HFFc6 (cell line): ENCODE measurements at regions not wholly inside any gene's neighbourhood (a gene's known extent, or its start where the extent isn't known, plus 50 kb on each side); places are given as distances from the start of the nearest gene placed in this dataset.
A peak's percentile ranks its signal among the peaks of the same experiment; 100 is the strongest.

Experiments
- DNase-seq: peaks from one replicate; pipeline ENCODE4 v3.0.0-alpha.2; 2018
- H3K27ac Mint-ChIP-seq: 2 replicates; pipeline ENCODE4 v1.8.0; 2020; ENCODE audit warnings: mild to moderate bottlenecking, mixed read lengths
- H3K27me3 Mint-ChIP-seq: 2 replicates; pipeline ENCODE4 v1.8.0; 2021; ENCODE audit warnings: mild to moderate bottlenecking, moderate library complexity, mixed read lengths; ENCODE audit not compliant: insufficient read depth
- H3K36me3 Mint-ChIP-seq: 2 replicates; pipeline ENCODE4 v1.8.0; 2021; ENCODE audit warnings: low read depth, mixed read lengths
- H3K4me1 Mint-ChIP-seq: 2 replicates; pipeline ENCODE4 v1.8.0; 2020; ENCODE audit warnings: low read depth, mixed read lengths
- H3K4me3 Mint-ChIP-seq: 2 replicates; pipeline ENCODE4 v1.8.0; 2020; ENCODE audit warnings: mild to moderate bottlenecking, moderate library complexity, mixed read lengths
- H3K9me3 Mint-ChIP-seq: 2 replicates; pipeline ENCODE4 v1.8.0; 2020; ENCODE audit warnings: mild to moderate bottlenecking, mixed read lengths
- TF ChIP-seq, protein P1 (sequence below): fragments of 200-600 bp; sonication (generic); IDR thresholded peaks from 2 replicates; pipeline ENCODE4 v1.5.0; 2021; ENCODE audit warnings: antibody characterized with exemption, mild to moderate bottlenecking

DNA sequence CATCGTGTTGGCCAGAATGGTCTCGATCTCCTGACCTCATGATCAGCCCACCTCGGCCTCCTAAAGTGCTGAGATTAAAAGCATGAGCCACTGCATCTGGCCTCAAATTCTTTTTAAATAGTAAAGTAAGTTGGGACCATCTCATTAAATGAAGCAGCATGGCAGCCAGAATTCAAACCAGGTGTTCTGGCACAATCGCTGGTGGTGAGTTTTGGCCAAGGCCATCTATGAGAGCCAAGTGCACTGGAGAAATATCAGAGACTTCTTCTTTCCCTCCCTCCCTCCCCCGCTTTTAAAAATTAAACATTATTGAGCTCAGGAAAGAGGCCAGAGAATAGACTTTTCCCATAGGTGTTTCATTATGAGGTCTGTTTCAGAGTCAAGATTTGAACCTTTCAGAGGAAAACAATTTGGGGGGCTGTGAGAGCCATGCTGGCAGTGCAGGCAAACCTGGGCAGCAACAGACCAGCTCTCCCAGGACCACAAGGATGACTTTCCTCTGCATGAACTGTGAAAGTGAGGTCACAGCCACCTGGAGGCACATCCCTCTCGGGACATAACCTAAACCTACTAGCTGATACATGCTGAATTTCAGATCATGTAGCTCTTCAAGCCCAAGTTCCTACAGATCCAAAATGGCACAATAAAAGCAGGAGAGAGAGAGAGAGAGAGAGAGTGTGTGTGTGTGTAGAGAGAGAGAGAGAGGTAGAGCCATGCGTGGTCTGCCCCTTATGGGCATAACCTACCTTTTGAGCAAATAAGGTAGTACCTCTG is 94.6 kb upstream of the DMRT1 start:
- TF ChIP-seq, protein P1, sequence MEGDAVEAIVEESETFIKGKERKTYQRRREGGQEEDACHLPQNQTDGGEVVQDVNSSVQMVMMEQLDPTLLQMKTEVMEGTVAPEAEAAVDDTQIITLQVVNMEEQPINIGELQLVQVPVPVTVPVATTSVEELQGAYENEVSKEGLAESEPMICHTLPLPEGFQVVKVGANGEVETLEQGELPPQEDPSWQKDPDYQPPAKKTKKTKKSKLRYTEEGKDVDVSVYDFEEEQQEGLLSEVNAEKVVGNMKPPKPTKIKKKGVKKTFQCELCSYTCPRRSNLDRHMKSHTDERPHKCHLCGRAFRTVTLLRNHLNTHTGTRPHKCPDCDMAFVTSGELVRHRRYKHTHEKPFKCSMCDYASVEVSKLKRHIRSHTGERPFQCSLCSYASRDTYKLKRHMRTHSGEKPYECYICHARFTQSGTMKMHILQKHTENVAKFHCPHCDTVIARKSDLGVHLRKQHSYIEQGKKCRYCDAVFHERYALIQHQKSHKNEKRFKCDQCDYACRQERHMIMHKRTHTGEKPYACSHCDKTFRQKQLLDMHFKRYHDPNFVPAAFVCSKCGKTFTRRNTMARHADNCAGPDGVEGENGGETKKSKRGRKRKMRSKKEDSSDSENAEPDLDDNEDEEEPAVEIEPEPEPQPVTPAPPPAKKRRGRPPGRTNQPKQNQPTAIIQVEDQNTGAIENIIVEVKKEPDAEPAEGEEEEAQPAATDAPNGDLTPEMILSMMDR: no peak
- peaks cover 3% of the 10 kb centered on the region for H3K27me3 Mint-ChIP-seq
- H3K4me1 Mint-ChIP-seq: peaks cover 46% of the 10 kb centered on the region
- no peaks in the 10 kb centered on the region for H3K9me3 Mint-ChIP-seq
- peak overlapping the region; percentile 1; the same call in 1 of the 2 replicates for H3K27ac Mint-ChIP-seq
- no peak overlapping the region for H3K4me3 Mint-ChIP-seq
- DNase-seq: no peak
- H3K36me3 Mint-ChIP-seq: peaks cover 68% of the 10 kb centered on the region

DNA sequence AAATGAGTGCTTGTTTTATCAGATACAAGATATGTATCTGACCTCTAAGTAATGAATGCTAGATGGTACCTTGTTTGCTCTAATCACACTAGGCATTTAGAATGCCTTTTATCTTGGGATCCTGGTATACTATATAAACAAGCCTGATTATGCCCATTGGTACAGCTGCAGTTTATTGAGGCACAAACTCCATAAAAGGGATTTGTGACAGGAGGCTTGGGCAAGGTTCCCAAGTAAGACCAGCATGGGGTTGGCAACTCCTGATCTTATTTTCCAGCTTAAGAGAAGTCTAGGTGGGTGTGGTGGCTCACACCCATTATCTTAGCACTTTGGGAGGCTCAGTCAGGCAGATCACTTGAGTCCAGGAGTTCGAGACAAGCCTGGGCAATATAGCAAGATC is 93.9 kb upstream of the DMRT1 start:
- DNase-seq: no peak
- peaks cover 3% of the 10 kb centered on the region for H3K27me3 Mint-ChIP-seq
- H3K27ac Mint-ChIP-seq: peak overlapping the region; percentile 49; the same call in 1 of the 2 replicates
- H3K9me3 Mint-ChIP-seq: no peaks in the 10 kb centered on the region
- peaks cover 61% of the 10 kb centered on the region for H3K36me3 Mint-ChIP-seq
- TF ChIP-seq, protein P1: no peak
- no peak overlapping the region for H3K4me3 Mint-ChIP-seq
- H3K4me1 Mint-ChIP-seq: peaks cover 53% of the 10 kb centered on the region

DNA sequence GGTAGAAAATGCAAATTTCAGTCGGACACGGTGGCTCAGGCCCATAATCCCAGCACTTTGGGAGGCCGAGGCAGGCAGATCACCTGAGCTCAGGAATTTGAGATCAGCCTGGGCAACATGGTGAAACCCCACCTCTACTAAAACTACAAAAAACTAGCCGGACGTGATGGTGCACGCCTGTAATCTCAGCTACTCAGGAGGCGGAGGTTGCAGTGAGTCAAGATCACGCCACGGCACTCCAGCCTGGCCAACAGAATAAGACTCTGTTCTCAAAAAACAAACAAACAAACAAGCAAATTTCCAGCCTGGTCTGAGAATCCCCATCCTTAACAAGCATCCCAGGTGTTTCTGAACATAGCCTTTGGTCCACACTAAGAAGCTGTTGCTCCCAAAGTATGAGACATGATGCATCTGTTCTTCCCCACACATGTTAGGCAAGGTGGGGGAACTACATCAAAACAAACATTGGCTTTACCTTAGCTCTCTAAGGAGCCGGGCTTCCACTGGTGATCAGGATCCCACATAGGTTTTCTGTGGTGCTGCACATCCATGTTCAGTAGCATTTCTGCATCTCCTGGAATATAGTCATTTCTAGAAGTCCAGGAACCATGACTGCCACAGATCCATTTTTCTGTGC is 92.5 kb upstream of the DMRT1 start:
- TF ChIP-seq, protein P1: no peak
- no peak overlapping the region for H3K4me3 Mint-ChIP-seq
- peaks cover 56% of the 10 kb centered on the region for H3K36me3 Mint-ChIP-seq
- DNase-seq: no peak
- H3K27me3 Mint-ChIP-seq: no peaks in the 10 kb centered on the region; the same call in 1 of the 2 replicates
- H3K9me3 Mint-ChIP-seq: no peaks in the 10 kb centered on the region
- H3K4me1 Mint-ChIP-seq: peaks cover 58% of the 10 kb centered on the region
- H3K27ac Mint-ChIP-seq: peak overlapping the region; percentile 57

DNA sequence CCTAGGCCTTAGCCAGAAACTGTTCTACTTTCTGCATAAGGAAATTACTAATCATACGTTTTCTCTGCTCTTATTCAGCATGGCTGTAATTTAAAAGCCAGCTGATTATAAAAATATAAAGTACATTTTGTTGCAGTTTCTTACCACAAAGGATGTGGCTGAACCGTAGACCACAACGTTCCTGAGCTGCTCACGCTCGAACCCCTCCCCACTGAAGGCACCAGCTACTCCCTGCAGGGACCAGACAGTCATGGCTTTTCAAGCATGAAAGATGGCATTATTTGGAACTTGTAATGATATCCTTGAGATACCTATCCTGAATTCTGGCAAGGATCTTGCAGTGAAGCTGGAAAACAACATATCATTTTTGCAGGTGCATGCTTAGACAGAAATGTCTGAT is 91.8 kb upstream of the DMRT1 start:
- no peaks in the 10 kb centered on the region for H3K9me3 Mint-ChIP-seq
- H3K36me3 Mint-ChIP-seq: peaks cover 56% of the 10 kb centered on the region
- peak overlapping the region; percentile 98; the same call in 1 of the 2 replicates for H3K27ac Mint-ChIP-seq
- no peak overlapping the region for H3K4me3 Mint-ChIP-seq
- H3K27me3 Mint-ChIP-seq: no peaks in the 10 kb centered on the region; the same call in 1 of the 2 replicates
- DNase-seq: no peak
- peaks cover 65% of the 10 kb centered on the region for H3K4me1 Mint-ChIP-seq
- TF ChIP-seq, protein P1: no peak

DNA sequence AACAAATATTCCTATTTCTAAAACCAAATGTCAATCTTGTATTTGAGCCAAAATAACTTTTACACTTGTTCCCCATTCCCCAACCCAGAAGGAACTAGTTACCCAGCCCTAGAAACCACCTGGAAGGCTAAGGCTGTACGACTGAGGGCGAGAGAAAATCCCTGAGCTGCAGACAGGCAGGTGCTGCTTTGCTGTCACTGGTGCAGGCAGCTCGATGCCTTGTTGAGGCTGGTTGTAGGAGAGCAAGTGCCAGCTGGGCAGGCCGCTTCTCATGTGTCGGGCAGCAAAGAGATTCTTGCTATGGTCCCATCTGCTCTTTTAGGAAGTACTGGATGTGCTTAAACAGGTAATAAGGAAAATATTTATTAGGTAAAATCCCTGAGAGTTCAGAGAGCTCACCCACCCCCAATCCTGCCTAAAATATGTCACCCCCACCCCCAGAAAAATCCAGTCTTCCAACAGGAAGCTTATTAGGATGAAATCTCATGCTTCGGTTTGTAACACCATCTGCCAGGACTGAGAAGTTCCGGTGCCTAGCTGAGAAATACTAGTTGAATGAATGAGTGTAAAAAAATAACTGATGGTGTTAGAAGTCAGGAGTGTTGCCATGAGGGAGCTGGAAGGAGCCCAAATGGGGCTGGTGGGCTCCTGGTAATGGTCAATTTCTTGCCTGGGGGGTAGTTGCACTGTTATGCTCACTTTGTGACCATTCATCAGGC is 91.1 kb upstream of the DMRT1 start:
- peak overlapping the region; percentile 77 for H3K4me3 Mint-ChIP-seq
- H3K4me1 Mint-ChIP-seq: peaks cover 72% of the 10 kb centered on the region
- H3K36me3 Mint-ChIP-seq: peaks cover 52% of the 10 kb centered on the region
- H3K27ac Mint-ChIP-seq: peak overlapping the region; percentile 98
- H3K9me3 Mint-ChIP-seq: no peaks in the 10 kb centered on the region
- no peak for DNase-seq
- TF ChIP-seq, protein P1: no peak
- no peaks in the 10 kb centered on the region; the same call in none of the 2 replicates for H3K27me3 Mint-ChIP-seq
